NCI-H345 treated with DMSO at 0.1 percent for 48 hours (cell line): ENCODE measurements at regions not wholly inside any gene's neighbourhood (a gene's known extent, or its start where the extent isn't known, plus 50 kb on each side); places are given as distances from the start of the nearest gene placed in this dataset.
"Not testable (repeated sequence)": the region's sequence is repeated elsewhere in the genome, so short reads cannot be mapped to it uniquely, and the experiment has no call there.

Experiments used
- DNase-seq: peaks from one replicate; lab custom pipeline; 2025; ENCODE audit not compliant: unreplicated experiment; lab: John Stamatoyannopoulos, UW

DNA sequence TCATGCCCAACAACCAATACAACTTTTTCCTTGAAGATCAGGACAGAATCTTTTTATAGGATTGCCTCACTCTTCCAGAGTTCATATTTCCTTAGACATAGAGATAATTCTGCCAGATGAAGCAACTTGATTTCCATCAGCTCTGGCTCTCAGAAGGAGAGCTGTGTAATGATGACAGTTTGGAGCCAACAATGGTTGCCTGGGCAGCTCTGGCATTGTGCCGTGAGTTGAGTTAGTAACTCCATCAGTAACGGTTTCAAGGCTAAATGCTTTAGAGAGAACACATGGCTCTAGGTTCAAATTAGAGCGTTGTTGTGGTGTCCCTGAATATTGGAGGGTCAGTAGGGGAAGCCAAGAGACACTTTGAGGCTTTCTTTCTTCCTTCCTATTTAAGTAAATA is 501.7 kb upstream of the SEL1L start:
- DNase-seq: no peak

DNA sequence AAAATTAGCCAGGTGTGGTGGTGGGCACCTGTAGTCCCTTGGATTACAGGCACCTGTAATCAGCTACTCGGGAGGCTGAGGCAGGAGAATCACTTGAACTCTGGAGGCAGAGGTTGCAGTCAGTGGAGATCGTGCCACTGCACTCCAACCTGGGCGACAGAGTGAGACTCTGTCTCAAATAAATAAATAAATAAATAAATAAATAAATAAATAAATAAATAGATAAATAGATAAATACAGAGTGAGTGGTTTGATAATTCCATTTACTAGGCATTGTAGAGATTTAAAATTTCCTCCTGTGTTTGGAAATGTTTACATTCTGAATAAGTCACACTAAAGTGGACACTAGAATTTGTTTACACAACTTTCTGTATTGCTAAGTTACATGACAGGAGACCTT is 504.4 kb upstream of the SEL1L start:
- not testable (repeated sequence) for DNase-seq

DNA sequence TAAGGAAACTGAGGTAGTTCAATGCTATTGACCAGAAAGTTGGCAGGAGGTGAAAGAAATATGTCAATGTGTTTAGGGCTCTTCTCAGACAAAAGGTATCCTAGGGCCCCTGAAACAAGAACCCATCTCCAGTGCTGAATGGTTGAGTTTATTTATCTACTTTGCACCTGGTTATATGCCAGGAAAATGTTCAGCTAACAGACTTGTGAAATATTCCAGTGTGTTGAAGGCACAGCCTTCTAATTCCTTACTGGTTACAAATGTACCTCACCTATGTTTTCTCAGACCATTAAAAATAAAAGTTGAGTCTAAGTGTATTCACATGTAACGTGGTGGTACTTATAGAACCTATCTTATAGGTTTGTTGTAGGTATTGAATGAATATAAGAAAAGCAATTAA is 511.7 kb upstream of the SEL1L start:
- peak; percentile 62 for DNase-seq

DNA sequence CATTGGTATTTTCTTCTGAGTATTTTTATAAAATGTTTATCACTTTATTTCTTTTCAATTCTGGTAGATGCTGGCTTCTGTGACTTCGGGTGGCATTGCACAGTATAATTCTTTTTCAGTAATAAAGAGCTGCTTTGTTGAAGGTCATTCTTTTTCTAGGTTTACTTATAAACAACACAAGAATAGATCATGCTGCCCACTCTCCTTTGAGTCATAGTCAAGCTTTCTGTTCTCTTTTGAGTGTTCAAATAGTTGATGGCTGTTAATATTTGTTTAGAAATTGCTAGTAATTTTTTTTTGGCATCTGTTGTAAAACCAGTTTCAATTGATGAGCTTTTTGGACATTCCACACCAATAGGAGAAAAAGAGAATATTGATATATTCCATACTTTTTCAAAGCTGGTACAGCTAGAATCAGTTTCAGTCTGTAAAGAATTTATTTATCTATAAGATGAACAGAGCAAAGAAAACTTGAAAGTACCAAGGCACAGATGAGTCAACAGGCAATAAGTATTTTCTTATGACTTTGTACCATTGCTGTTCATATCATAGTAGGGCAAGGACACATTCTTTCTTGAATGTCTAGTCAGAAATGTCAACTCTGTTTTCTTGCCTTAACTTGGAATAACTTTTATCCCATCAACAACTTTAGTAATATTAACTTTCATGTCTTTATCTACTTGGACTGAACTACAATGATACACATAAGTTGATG is 513.0 kb upstream of the SEL1L start:
- DNase-seq: no peak

DNA sequence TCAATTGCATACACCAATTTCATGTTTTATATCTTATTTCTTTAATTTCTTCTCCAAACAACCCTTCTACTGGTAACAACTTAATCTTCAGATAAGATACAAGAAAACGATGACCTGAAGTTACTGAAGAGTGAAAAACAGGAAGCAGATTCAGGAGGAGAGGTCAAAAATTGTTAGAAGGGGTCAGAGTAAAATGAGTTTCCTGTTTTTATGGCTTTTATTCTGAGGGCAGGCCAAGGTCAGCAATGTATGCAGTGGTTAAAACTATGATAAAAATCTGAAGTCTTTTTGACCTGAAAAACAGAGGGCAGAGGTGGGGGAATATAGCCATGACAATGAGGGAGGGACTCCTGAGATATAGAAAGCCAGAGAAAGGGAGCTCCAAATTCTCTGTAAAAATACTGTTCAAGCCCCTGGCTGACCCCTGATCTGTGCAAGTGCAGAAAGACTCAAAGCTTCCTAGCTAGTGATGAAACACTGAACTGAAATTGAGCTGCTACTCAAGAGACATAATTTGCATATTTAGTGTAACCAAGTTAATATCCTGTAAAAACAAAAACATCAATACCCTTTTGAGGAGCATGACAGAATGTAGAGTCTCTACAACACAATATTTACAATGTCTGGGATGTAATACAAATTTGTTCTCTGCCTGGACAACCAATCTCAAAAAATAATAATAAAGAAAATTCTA is 514.3 kb upstream of the SEL1L start:
- no peak for DNase-seq

- DNase-seq: no peak
Observed at GRCh38 chr14:82052778-82053177, 519.1 kb upstream of the SEL1L start.

DNA sequence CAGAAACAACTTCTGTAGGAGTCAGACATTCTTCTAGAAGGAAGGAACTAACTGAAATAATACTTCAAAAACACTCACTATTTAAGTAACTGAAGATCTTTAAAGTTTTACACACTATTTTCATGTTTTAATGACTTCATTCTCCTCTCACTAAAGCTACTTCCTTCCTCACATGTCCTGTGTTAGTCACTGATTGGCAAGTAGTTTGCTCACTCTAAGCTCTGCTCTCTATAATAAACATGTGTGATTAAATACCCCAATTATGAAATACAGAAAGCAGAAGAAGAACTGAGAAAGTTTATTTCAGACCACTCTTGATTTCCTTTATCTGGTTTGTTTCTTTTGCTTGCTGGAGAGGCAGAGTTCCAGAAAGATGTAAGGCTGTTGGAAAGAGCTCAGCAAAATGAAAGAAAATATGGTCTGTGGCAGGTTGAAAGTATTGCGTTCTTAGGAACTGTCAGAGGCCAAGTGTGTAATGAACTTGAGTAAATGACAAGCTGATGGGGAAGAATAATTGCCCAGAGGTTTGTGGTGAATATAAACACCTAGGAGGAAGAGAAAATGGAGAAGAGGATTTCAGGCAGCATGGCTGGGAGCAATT is 522.0 kb upstream of the SEL1L start:
- DNase-seq: no peak

DNA sequence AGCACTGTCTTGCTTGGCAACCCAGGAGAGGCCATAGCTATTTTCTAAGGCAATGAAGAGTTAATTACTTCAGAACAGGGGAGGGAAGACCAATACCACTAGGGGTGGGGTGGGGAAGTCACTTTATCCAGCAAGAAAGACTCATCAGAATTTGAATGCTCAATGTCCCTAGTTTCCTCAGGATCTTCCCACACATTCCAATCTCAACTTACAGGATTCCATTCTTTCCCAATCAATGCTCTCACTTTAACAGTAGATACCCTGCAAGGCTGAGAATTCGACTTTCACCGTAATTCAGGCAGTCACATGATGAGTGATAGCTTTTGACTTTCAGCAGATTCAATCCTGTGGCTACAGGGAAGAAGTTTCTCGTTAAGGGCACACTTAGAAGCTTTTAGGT is 526.6 kb upstream of the SEL1L start:
- DNase-seq: no peak

DNA sequence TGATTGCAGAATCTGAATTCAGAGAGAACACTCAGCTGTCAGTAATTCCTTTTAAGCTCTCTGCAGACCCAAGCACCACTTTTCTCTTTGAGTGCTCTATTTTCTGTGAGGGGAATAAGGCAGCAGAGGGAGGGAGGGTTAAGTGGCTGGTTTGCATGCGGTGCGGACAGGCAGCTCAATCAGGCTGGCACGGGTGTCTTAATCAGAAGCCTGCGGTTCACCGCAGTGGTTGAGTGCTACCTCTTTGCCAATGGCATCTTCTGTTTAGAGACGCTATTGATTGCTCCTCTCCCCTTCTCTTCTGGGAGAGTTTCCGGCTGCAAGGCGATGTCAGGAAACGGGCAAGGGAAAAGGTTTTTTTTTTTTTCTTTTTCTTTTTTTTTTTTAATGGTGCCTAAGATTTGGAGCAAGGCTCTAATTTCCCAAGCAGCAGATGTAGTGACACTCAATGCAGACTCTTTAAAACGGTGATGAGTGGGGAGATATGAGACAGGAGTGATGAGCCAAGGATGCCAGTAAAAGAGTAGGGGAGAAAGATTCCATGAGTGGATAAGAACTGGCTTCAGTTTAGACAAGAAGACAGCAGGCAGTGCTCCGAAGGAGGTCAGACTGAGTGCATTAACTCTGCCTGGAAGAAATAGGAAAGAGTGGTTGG is 533.7 kb upstream of the SEL1L start:
- DNase-seq: peak; percentile 72

DNA sequence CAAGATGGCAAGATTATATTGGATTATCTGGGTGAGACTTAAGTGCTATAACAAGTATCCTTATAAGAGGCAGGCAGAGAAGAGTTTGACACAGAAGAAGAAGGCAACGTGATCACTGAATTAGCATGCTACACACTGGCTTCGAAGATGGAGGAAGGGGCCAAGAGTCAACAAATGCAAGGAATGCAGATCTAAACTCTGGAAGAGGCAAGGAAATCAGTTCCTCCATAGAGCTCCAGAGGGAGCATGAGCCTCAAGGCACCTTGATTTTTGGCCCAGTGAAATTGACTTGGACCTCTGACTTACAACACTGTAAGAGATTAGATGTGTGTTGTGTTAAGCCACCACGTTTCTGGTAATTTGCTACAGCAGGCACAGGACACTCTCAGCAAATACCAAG is 536.4 kb upstream of the SEL1L start:
- DNase-seq: no peak

GRCh38 chr14:82070753-82071152 is 537.1 kb upstream of the SEL1L start:
- DNase-seq: no peak

- no peak for DNase-seq
Observed at GRCh38 chr14:82073547-82073946, 539.9 kb upstream of the SEL1L start.

DNA sequence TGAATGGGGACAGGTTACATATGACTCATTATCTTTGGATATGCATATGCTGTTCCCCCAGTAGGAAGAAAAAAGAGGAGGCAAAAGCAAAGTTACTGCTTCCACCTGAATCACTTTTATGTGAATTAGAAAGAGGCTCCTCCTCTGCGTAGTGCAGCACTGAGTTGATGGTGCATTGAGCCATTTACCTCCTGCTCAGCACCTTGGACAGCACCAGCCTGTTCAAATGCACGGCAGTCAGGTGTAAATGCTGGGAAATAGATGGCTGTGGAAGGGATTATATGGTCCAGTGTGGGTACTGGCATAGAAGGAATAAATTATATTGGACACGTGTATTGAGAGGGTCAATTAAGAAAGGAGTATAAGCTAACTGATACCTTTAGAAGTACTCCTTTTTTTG is 541.9 kb upstream of the SEL1L start:
- DNase-seq: no peak

- DNase-seq: no peak
Observed at GRCh38 chr14:82079553-82079952, 545.9 kb upstream of the SEL1L start.

- no peak for DNase-seq
Observed at GRCh38 chr14:82080370-82080769, 546.7 kb upstream of the SEL1L start.

- DNase-seq: no peak
Observed at GRCh38 chr14:82084813-82085212, 551.2 kb upstream of the SEL1L start.

DNA sequence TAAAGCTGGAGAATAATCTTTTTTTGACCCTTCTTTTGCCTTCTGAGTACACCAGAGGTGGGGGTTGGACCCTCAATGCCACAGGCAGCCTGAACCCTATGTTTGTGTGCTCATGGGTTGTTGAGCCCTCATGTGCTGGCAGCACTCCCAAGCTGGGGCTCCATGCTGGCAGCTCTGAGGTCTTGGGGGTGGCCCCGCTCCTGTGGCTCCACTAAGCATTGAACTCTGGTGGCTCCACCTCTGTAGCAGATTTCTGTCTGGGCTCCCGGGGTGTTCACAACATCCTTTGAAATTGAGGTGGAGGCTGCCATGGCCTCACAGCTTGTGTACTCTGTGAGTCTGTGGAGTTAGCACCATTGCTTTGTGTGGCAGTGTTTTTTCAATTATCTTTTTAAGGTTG is 557.4 kb upstream of the SEL1L start:
- no peak for DNase-seq

DNA sequence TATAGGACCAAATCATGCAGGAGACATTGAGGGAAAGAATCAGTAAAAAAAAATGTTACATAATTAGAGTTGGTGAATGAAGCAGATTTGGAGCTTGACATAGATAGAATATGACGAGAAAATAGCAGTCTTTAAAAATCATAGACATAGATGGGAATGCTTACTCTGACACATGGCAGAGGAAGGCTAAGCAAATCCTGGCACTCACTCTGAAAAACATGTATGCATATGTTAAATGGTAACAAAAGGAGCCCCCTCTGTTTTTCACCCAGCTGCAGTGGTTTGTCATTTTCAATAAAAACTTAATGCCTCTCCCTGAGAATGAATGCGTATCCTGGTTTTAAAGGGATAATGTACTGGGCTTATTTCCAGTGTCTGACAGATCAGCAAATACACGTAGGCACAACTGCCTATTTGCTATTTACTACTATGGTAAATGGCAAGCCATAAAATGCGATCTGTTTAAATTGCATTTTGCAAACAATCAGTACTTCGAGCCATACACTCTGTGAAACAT is 561.2 kb upstream of the SEL1L start:
- no peak for DNase-seq

DNA sequence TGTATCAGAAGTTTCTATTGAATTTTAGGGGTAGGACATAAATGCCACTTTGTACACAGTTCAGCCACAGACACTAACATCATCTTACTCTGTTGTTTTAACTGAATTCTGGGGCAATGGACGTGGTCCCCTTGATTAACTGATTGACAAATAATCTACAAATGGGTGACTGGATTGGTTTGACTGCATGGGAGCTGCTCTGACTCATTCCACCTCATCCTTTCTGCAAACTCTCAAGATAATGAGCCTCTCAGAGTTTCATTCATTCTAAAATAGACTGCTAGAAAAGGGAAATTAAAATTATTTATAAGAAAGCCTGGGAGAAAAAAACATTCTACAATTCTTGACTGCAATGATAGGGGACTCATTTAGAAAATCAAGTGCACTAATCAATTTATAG is 570.4 kb upstream of the SEL1L start:
- DNase-seq: no peak

- no peak for DNase-seq
Observed at GRCh38 chr14:82112210-82112839, 578.7 kb upstream of the SEL1L start.

GRCh38 chr14:82113007-82113406 is 579.4 kb upstream of the SEL1L start:
- DNase-seq: no peak
